ENCODE measurements at regions not wholly inside any gene's neighbourhood (a gene's known extent, or its start where the extent isn't known, plus 50 kb on each side); places are given as distances from the start of the nearest gene placed in this dataset.

DNA sequence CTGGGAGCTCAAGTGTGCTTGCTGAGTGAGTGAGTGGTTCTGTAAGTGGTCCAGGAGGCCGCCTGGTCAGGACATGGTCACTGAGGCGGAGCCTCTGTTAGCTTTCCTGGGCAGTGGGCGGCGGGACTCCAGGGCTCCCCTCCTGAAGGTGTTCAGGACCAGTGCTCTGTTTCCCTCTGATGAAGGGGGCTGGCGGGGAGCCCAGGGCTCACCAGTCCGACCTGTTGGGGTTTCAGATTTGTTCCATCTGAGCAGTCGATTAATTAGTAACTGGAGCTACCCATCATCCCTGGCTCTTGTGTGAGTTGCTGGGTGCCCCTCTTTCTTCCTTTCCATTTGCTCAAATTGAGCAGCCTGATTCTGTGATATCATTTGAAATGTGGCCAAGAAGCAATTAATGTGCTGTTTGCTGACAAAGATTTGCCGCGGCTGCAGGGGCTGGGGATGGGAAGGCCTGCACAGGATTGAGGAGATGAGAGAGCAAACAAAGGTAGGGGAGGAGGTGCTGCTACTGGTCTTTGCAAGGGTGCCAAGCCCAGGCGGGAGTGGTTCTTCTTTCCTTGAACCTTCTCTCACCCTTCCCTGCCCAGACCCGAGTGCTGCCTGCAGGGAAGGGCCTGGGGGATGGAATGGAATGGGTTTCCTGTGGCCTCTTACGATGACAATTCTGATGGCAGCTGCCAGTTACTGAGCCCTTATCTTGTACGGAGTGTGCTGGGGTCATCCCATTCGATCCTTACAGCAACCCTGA lies 92.8 kb upstream of the PITX1 start:
- TF ChIP-seq, protein P1, sequence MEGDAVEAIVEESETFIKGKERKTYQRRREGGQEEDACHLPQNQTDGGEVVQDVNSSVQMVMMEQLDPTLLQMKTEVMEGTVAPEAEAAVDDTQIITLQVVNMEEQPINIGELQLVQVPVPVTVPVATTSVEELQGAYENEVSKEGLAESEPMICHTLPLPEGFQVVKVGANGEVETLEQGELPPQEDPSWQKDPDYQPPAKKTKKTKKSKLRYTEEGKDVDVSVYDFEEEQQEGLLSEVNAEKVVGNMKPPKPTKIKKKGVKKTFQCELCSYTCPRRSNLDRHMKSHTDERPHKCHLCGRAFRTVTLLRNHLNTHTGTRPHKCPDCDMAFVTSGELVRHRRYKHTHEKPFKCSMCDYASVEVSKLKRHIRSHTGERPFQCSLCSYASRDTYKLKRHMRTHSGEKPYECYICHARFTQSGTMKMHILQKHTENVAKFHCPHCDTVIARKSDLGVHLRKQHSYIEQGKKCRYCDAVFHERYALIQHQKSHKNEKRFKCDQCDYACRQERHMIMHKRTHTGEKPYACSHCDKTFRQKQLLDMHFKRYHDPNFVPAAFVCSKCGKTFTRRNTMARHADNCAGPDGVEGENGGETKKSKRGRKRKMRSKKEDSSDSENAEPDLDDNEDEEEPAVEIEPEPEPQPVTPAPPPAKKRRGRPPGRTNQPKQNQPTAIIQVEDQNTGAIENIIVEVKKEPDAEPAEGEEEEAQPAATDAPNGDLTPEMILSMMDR (conservative IDR thresholded peaks at IDR 0.05; ENCODE audit: low read depth, low read length) = no peak
- no peak for TF ChIP-seq EZH2 (IDR thresholded peaks at IDR 0.05; ENCODE audit: borderline replicate concordance, low read depth, low read length, poor library complexity, severe bottlenecking)
